ENCODE measurements at regions not wholly inside any gene's neighbourhood (a gene's known extent, or its start where the extent isn't known, plus 50 kb on each side); places are given as distances from the start of the nearest gene placed in this dataset.

DNA sequence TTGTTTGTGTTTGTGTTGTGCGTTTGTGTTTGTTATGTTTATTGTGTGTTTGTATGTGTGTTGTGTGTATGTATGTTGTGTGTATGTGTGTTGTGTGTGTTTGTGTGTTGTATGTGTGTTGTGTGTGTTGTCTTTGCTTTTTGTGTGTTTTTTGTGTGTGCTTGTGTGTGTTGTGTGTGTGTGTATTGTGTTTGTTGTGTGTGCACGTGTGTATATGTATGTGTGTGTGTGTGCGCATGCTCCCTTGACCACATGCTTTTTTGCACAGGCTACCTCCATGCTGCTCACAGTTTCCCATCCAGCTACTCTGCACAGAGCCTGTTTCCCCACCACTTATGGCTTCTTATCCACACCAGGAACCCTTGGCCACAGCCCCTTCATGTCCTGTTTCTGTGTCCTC lies 720.0 kb upstream of the ADAMTS16 start:
- no peak for FAIRE-seq

DNA sequence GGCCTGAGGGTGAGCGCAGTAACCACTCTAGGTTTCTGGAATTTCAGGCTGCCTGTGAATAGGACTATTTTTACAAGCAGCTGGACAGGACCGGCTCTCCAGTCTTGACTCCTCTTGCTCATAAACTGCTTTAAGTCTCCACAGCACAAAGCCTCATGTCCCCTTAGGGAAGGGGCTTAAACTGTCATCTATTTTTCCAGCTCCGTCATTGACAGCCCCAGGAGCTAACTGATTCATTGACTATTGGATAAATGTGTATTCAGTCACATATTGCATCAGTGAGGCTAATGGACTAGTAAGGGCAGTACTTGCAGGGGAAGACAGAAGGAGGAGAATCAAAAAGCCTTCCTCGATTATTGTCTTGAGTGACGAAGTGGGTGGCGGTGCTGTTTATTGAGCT lies 719.4 kb upstream of the ADAMTS16 start:
- no peak for FAIRE-seq

GRCh38 chr5:4422247-4422646 lies 717.9 kb upstream of the ADAMTS16 start:
- FAIRE-seq = no peak

- no peak for FAIRE-seq
Measured at GRCh38 chr5:4424895-4425294, 715.2 kb upstream of the ADAMTS16 start.

- no peak for FAIRE-seq
Measured at GRCh38 chr5:4440536-4440935, 699.6 kb upstream of the ADAMTS16 start.

- no peak for FAIRE-seq
Measured at GRCh38 chr5:4442221-4442620, 697.9 kb upstream of the ADAMTS16 start.

DNA sequence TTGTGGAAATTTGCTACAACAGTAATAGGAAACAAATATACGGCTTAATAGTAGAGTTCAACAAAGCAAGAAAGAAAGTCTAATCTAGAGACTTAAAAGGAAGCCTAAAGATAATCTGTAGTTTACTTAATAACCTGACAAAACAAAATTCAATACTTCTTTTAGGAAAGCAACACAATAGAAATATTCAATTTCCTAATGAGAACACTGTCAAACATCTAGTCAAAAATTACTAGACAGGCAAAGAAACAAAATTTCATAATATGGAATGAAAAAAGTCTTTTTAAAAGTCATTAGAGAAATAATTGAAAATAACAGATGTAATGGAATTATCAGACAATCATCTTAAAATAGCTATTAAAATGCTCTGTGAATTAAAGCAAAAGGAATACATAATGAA lies 692.5 kb upstream of the ADAMTS16 start:
- no peak for FAIRE-seq

- FAIRE-seq = no peak
Measured at GRCh38 chr5:4453655-4454054, 686.5 kb upstream of the ADAMTS16 start.

- FAIRE-seq = no peak
Measured at GRCh38 chr5:4479426-4479825, 660.7 kb upstream of the ADAMTS16 start.

GRCh38 chr5:4480528-4481349 lies 659.4 kb upstream of the ADAMTS16 start:
- no peak for FAIRE-seq

DNA sequence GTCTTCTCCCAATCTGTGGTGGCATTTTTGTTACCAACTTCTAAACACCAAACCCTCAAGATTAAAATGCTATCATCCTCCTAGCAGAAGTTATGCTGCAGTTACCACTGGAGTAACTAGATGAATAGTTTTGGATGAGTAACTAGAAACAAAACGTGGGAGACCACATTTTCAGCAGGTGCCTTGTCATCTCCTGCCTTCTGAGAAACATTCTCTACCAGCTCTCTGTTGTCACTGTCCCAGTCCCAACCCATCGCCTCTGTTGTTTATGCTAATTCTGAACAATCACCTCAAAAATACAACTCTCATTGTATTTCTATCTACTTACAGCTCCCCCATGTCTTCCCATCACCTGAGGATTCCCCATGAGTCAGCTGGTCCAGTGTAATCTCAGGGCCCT lies 652.5 kb upstream of the ADAMTS16 start:
- no peak for FAIRE-seq

DNA sequence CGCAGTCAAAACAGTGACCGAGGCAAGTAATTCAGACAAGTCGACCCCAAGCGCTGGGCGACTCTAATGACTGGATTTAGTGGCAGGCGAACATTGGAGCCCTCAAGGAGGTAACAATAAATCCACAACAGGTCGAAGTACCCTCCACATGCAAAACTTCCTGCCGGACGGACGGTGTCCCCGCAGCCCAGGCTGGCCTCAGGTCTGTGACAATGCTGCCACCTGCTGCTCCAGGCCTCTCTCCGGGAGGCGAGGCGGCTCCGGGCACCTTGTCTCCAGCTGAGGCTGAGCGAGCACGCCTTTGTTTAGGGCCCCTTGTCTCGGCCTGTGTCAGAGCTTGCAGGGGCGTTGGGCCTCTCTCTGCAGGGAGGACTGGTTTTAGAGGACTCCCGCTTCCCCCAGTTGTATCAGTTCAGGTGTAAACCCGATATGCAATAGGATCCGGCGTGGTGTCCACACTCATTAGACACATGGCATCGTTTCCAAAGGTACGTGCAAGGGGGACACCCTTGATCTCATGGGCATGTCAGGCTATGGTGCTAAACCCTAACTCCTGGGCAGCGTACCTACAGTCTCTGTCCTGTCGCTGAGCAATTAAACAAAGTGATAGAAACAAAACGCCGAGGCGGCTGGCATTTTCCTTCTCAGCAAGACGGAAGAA lies 628.0 kb upstream of the ADAMTS16 start:
- FAIRE-seq = no peak

GRCh38 chr5:4513381-4513780 lies 626.7 kb upstream of the ADAMTS16 start:
- FAIRE-seq = no peak

GRCh38 chr5:4514067-4514648 lies 626.0 kb upstream of the ADAMTS16 start:
- no peak for FAIRE-seq

DNA sequence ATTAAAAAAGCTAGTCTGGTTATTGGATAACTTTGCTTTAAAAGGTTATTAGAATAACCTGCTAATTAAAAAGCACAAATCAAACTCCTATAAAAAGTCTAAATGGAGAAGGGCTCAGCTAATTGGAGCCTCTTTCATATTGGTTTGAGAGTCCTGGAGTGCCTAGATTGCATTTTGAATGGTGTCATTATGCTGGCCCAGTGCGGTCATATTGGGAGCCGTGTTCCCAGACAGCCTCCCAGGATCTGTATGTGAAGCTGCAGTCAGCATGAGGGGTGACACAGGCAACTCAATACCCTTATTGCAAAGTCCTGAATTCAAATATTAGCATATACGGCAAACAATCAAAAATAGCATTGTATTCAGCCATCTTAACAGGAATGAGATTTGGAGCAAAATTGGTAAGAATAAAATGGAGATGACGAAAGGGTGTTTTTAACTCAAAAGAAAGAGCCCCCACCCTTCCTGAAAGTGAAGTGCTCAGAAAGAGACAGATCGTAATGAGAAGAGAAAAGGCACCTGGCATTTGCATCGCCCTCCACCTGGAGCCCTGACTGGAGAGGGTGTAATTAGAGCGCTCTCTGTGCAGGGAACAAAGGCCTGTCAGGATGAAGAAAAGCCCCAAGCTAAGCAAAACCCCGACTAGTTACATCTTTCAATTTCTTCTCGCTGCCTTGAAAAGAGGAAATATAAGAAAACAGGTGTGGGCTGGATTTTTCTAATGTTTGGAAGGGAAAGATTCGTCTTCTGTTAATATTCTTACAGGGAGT lies 621.0 kb upstream of the ADAMTS16 start:
- no peak for FAIRE-seq

DNA sequence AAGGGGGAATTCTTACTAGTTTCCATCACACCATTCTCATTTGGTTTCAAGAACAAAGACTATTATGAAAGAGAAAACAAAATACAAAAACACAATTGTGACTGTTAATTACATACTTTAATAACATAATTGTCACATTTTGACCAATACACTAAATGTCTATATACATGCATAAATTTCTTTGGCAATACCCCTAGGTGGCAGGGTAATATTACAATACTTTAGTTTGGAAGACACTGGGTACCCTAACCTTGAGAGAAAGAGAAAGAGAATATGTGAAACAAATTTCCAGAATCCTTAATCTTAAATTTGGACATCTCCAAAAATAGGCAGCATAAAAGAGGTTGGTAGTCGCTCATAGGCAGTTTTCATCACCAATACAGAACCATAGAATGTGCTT lies 619.6 kb upstream of the ADAMTS16 start:
- no peak for FAIRE-seq

DNA sequence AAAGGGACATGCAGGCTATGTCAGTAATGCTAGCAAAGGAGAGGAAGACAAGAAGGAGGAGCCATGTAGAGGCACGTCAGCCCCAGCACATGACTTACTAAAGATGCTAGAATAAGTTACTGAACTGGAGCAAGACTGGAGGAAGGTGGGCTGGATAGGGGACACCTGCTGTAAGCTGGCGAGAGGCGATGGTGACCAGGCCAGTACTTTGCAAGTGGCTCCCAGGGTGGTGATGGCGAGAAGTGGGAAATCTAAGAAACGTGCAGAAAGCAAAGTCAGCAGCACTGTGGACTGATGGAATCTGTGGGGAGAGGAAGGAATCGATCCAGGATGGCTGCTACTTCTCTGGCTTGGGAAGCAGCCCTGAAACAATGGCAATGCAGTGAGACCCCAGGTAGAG lies 617.1 kb upstream of the ADAMTS16 start:
- no peak for FAIRE-seq

- no peak for FAIRE-seq
Measured at GRCh38 chr5:4531756-4532704, 608.1 kb upstream of the ADAMTS16 start.

DNA sequence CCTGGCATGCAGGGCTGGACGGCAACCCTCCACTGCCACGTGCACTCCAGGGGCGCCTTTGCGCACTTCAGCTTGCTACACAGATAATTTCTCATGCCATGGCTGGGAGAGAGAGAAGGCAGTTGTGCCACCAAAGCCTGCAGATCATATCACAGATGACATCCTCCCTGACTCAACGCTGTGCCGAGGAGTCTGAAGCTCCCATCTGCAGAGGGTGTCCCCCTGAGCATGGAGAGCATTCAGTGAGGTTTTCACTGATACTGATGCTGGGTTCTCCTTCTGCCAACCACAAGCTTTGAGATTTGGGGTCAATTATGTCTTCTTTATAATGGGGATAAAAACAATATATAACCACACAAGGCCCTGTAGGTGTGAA lies 607.4 kb upstream of the ADAMTS16 start:
- no peak for FAIRE-seq

DNA sequence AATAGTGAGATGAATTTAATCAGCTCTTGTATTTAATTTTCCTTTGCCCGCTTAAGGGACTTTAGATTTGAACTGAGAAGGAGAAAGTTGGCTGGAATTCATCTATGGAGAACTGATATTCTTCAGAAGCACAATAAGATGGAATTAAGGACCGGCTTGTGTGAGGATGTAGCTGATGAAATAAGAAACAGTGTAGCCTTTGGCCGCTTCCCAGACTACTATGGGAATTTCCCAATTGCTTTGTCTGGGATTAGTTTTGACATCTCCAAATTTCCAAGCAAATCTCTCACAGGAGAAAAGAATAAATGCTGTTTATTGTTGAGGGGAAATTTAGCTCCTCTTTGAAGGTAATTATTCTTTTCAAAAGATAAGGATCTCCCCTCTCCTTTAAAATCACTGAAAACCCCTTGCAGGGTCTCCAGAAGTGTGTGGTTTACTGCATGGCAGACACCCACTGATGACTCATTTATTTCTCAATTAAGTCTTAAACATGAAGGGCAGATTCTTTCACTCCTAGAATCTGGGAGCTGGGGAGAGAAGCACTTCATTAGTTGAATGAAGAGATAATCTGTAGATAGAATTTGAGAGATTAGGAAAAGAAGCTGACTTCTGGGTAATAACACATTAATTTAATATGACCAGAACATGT lies 606.5 kb upstream of the ADAMTS16 start:
- FAIRE-seq = no peak

DNA sequence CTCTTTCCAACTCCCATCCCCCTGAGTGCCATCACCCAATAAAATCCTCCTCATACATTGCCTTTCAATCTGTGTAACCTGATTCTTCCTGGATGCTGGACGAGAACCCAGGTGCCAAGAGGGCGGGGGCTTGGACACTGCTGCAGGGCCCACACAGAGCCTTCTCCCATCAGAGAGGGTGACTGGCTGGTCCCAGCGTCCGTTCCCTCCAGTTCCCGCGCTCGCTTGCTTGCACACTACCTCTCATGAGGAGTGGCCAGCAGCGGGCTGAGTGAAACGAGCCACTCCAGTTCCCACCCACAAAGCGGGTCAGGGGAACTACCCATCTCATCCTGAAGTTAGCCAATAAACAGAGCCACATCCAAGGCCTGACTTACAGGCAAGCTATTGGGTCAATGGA lies 602.6 kb upstream of the ADAMTS16 start:
- FAIRE-seq = no peak

Data from islet of Langerhans (tissue), 1 donor.